Panc1 (cell line): ENCODE measurements at regions not wholly inside any gene's neighbourhood (a gene's known extent, or its start where the extent isn't known, plus 50 kb on each side); places are given as distances from the start of the nearest gene placed in this dataset.
"Not testable (repeated sequence)": the region's sequence is repeated elsewhere in the genome, so short reads cannot be mapped to it uniquely, and the experiment has no call there.

ENCODE experiments used
- ATAC-seq: fragments of 200-7000 bp; cut with Tn5 transposase; 2 replicates; pipeline ENCODE4 v1.9.1; 2020; ENCODE audit warnings: mild to moderate bottlenecking, moderate library complexity
- BruUV-seq: library from RNA; stranded (reverse); fragments of 400-500 nt; replicated peaks from 2 replicates; lab custom pipeline; 2021; lab: Mats Ljungman, UMichigan
- CTCF ChIA-PET: fragments of 300-600 bp; sonication (Branson Sonifier 250); formaldehyde crosslinking; loops from one replicate; lab custom pipeline; 2022; ENCODE audit warnings: antibody characterized with exemption; lab: Charles Lee
- POLR2A ChIA-PET: fragments of 300-600 bp; sonication (Branson Sonifier 250); formaldehyde crosslinking; loops from one replicate; lab custom pipeline; 2022; ENCODE audit warnings: antibody characterized with exemption; lab: Charles Lee
- DNase-seq: peaks from one replicate; pipeline ENCODE4 v3.0.0-alpha.2; 2010; ENCODE audit warnings: low read depth, low spot score
- H3K27ac ChIP-seq: 2 replicates; pipeline ENCODE4 v1.5.1; 2011; ENCODE audit warnings: mild to moderate bottlenecking, low read length, inconsistent platforms
- H3K27me3 ChIP-seq: fragments of 200-500 bp; sonication (Bioruptor generic); 2 replicates; pipeline ENCODE4 v1.6.0; 2014; ENCODE audit warnings: low read length, inconsistent platforms; ENCODE audit not compliant: control insufficient read depth, insufficient read depth
- H3K36me3 ChIP-seq: fragments of 200-500 bp; sonication (Bioruptor generic); 2 replicates; pipeline ENCODE4 v1.5.1; 2014; ENCODE audit warnings: inconsistent platforms, mild to moderate bottlenecking, low read length, moderate library complexity; ENCODE audit not compliant: control insufficient read depth, insufficient read depth
- H3K4me1 ChIP-seq: 2 replicates; pipeline ENCODE4 v1.5.1; 2011; ENCODE audit warnings: inconsistent platforms, mild to moderate bottlenecking, low read length, moderate library complexity; ENCODE audit not compliant: control insufficient read depth, insufficient read depth
- H3K4me3 ChIP-seq, 2 experiments: 2 replicates each; pipeline ENCODE4 v1.5.1; 2011 to 2012; ENCODE audit warnings: low read depth in 2 of 2, low read length in 2 of 2, mild to moderate bottlenecking in 2 of 2, inconsistent platforms in 1 of 2, moderate library complexity in 1 of 2
- H3K9me3 ChIP-seq: fragments of 200-500 bp; sonication (Bioruptor generic); 2 replicates; pipeline ENCODE4 v1.5.1; 2014; ENCODE audit warnings: low read depth, mild to moderate bottlenecking, inconsistent platforms, low read length, moderate library complexity; ENCODE audit not compliant: control insufficient read depth, insufficient read depth
- POLR2AphosphoS5 ChIP-seq: IDR thresholded peaks from 2 replicates; pipeline ENCODE4 v1.6.1; 2012; ENCODE audit warnings: mild to moderate bottlenecking, low read depth, low read length, moderate library complexity
- SIN3A ChIP-seq: IDR thresholded peaks from 2 replicates; pipeline ENCODE4 v1.6.1; 2012; ENCODE audit warnings: low read depth, mild to moderate bottlenecking, low read length, moderate library complexity, borderline replicate concordance; ENCODE audit not compliant: insufficient read depth
- TCF7L2 ChIP-seq: IDR thresholded peaks from 2 replicates; pipeline ENCODE4 v1.6.1; 2011; ENCODE audit warnings: mild to moderate bottlenecking, low read depth, low read length, inconsistent platforms
- in situ Hi-C: cut with HindIII; loops from 2 replicates; pipeline ENCODE4 v1.10.0; 2016; ENCODE audit warnings: low sequenced_read_pairs, low pct_unique_long_range_greater_than_20kb
- intact Hi-C: fragments of 100-400 bp; cut with micrococcal nuclease; formaldehyde crosslinking; loops from one replicate; pipeline ENCODE4 v1.10.0; 2022; ENCODE audit not compliant: unreplicated experiment
- TF ChIP-seq, protein P1 (sequence below), 2 experiments: IDR thresholded peaks; 2 replicates each; pipeline ENCODE4 v1.6.1; 2011 to 2012; ENCODE audit warnings: low read depth in 2 of 2, control low read depth in 1 of 2, low read length in 1 of 2, mild to moderate bottlenecking in 1 of 2, moderate library complexity in 1 of 2; ENCODE audit not compliant: insufficient read depth in 1 of 2
- TF ChIP-seq, protein P2 (sequence below): fragments of 450-650 bp; IDR thresholded peaks from 2 replicates; pipeline ENCODE4 v1.5.1; 2017; ENCODE audit warnings: mild to moderate bottlenecking

DNA sequence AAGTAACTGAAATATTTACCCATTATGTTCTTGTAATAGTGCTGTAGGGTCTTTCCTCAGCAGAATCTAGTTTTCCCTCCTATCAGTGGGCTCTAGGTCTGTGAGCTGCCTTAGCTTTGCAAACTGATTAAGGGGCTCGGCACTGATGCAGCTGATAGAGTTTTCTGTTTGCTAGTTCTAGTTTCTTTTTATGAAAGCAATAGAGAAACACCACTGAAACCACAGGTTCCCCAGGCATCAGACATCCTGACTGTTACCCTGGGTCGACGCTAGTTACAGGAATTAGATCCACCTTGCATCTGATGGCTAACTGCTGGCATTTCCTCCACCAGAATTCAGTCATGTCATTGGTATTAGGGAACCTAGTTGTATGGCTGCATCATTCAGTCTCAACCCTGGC is 225.0 kb upstream of the VCX start:
- ATAC-seq (no peak), DNase-seq (no peak)
- in situ Hi-C loops (no loop called here), intact Hi-C loops (no loop called here)
- CTCF ChIA-PET = no interaction called here
- no peak for TF ChIP-seq SIN3A
- Histone ChIP-seq H3K36me3 (no peaks in the 10 kb centered on the region), H3K27me3 (no peaks in the 10 kb centered on the region), H3K4me1 (no peaks in the 10 kb centered on the region), H3K27ac (no peak overlapping the region), H3K9me3 (no peaks in the 10 kb centered on the region), H3K4me3 (no peak overlapping the region)
- BruUV-seq = no TSS peak
- POLR2A ChIA-PET = no interaction called here

DNA sequence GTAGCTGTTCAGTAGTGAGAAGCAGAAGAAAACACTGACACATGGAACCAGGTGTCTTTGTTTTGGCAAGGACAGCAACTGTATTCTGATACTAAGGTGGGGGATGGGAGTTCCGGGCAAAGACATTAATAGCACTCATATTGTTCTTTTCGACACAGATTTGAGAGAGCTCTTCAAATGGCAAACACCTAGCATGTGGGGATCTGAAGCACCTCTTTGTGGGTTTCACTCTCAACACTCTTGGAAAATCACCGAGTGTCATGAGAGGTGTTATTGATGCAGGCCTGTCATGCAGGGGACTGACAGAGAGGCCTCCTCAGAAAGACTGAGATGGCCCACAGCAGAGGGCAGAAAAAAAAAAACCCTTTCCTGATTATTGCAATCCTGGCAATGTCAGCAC is 228.4 kb upstream of the VCX start:
- TF ChIP-seq SIN3A (no peak), TCF7L2 (no peak), POLR2AphosphoS5 (no peak)
- TF ChIP-seq, protein P1, sequence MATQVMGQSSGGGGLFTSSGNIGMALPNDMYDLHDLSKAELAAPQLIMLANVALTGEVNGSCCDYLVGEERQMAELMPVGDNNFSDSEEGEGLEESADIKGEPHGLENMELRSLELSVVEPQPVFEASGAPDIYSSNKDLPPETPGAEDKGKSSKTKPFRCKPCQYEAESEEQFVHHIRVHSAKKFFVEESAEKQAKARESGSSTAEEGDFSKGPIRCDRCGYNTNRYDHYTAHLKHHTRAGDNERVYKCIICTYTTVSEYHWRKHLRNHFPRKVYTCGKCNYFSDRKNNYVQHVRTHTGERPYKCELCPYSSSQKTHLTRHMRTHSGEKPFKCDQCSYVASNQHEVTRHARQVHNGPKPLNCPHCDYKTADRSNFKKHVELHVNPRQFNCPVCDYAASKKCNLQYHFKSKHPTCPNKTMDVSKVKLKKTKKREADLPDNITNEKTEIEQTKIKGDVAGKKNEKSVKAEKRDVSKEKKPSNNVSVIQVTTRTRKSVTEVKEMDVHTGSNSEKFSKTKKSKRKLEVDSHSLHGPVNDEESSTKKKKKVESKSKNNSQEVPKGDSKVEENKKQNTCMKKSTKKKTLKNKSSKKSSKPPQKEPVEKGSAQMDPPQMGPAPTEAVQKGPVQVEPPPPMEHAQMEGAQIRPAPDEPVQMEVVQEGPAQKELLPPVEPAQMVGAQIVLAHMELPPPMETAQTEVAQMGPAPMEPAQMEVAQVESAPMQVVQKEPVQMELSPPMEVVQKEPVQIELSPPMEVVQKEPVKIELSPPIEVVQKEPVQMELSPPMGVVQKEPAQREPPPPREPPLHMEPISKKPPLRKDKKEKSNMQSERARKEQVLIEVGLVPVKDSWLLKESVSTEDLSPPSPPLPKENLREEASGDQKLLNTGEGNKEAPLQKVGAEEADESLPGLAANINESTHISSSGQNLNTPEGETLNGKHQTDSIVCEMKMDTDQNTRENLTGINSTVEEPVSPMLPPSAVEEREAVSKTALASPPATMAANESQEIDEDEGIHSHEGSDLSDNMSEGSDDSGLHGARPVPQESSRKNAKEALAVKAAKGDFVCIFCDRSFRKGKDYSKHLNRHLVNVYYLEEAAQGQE (IDR thresholded peaks at IDR 0.05; ENCODE audit: insufficient read depth in 1 of 2, low read depth in 2 of 2, low read length in 1 of 2) = no peak
- TF ChIP-seq, protein P2, sequence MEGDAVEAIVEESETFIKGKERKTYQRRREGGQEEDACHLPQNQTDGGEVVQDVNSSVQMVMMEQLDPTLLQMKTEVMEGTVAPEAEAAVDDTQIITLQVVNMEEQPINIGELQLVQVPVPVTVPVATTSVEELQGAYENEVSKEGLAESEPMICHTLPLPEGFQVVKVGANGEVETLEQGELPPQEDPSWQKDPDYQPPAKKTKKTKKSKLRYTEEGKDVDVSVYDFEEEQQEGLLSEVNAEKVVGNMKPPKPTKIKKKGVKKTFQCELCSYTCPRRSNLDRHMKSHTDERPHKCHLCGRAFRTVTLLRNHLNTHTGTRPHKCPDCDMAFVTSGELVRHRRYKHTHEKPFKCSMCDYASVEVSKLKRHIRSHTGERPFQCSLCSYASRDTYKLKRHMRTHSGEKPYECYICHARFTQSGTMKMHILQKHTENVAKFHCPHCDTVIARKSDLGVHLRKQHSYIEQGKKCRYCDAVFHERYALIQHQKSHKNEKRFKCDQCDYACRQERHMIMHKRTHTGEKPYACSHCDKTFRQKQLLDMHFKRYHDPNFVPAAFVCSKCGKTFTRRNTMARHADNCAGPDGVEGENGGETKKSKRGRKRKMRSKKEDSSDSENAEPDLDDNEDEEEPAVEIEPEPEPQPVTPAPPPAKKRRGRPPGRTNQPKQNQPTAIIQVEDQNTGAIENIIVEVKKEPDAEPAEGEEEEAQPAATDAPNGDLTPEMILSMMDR = no peak
- Histone ChIP-seq H3K9me3 (no peaks in the 10 kb centered on the region), H3K4me1 (no peaks in the 10 kb centered on the region), H3K36me3 (no peaks in the 10 kb centered on the region), H3K4me3 (no peak overlapping the region), H3K27me3 (no peaks in the 10 kb centered on the region), H3K27ac (no peak overlapping the region)
- no peak for ATAC-seq
- in situ Hi-C loops = no loop called here
- intact Hi-C loops = no loop called here
- no TSS peak for BruUV-seq
- no peak for DNase-seq
- ChIA-PET CTCF (no interaction called here), POLR2A (no interaction called here)

DNA sequence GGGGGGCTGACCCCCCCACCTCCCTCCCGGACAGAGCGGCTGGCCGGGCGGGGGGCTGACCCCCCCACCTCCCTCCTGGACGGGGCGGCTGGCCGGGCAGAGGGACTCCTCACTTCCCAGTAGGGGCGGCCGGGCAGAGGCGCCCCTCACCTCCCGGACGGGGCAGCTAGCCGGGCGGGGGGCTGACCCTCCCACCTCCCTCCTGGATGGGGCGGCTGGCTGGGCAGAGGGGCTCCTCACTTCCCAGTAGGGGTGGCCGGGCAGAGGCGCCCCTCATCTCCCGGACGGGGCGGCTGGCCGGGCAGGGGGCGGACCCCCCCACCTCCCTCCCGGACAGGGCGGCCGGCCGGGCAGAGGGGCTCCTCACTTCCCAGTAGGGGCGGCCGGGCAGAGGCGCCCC is 234.3 kb upstream of the VCX start:
- CTCF ChIA-PET, POLR2A ChIA-PET, H3K9me3 ChIP-seq, in situ Hi-C loops, ATAC-seq, H3K4me3 ChIP-seq, BruUV-seq, intact Hi-C loops, H3K4me1 ChIP-seq, H3K36me3 ChIP-seq, H3K27ac ChIP-seq, DNase-seq, H3K27me3 ChIP-seq: not testable (repeated sequence)
